GM04503 (cell line): ENCODE measurements at regions not wholly inside any gene's neighbourhood (a gene's known extent, or its start where the extent isn't known, plus 50 kb on each side); places are given as distances from the start of the nearest gene placed in this dataset.

Experiments
- DNase-seq: peaks from one replicate; pipeline ENCODE4 v3.0.0-alpha.2; 2012; ENCODE audit warnings: low read depth

GRCh38 chr4:180418819-180419531 is 1824.2 kb upstream of the TENM3 start:
- no peak for DNase-seq

GRCh38 chr4:180422989-180423711 is 1820.1 kb upstream of the TENM3 start:
- no peak for DNase-seq

GRCh38 chr4:180423712-180424057 is 1819.5 kb upstream of the TENM3 start:
- no peak for DNase-seq

GRCh38 chr4:180426938-180427337 is 1816.3 kb upstream of the TENM3 start:
- DNase-seq, result no peak

- DNase-seq, result no peak
These were observed 1812.9 kb upstream of the TENM3 start for GRCh38 chr4:180430283-180430682.

GRCh38 chr4:180434131-180434895 is 1808.9 kb upstream of the TENM3 start:
- DNase-seq, result no peak

GRCh38 chr4:180436361-180436760 is 1806.8 kb upstream of the TENM3 start:
- DNase-seq, result no peak

GRCh38 chr4:180437601-180438000 is 1805.6 kb upstream of the TENM3 start:
- no peak for DNase-seq

- no peak for DNase-seq
These were observed 1794.9 kb upstream of the TENM3 start for GRCh38 chr4:180448306-180448705.

GRCh38 chr4:180449395-180449956 is 1793.7 kb upstream of the TENM3 start:
- no peak for DNase-seq

- no peak for DNase-seq
These were observed 1788.0 kb upstream of the TENM3 start for GRCh38 chr4:180455226-180455625.

GRCh38 chr4:180456928-180457327 is 1786.3 kb upstream of the TENM3 start:
- DNase-seq, result no peak

- DNase-seq, result no peak
These were observed 1781.1 kb upstream of the TENM3 start for GRCh38 chr4:180462116-180462515.

GRCh38 chr4:180465364-180465763 is 1777.8 kb upstream of the TENM3 start:
- no peak for DNase-seq

GRCh38 chr4:180483036-180483435 is 1760.2 kb upstream of the TENM3 start:
- DNase-seq, result no peak

- DNase-seq, result no peak
These were observed 1757.8 kb upstream of the TENM3 start for GRCh38 chr4:180485407-180485806.

GRCh38 chr4:180486342-180486741 is 1756.9 kb upstream of the TENM3 start:
- DNase-seq, result no peak

- no peak for DNase-seq
These were observed 1753.4 kb upstream of the TENM3 start for GRCh38 chr4:180489787-180490186.

GRCh38 chr4:180491210-180491609 is 1752.0 kb upstream of the TENM3 start:
- DNase-seq, result no peak

GRCh38 chr4:180493299-180493698 is 1749.9 kb upstream of the TENM3 start:
- DNase-seq, result no peak

- no peak for DNase-seq
These were observed 1743.0 kb upstream of the TENM3 start for GRCh38 chr4:180500154-180500553.

GRCh38 chr4:180512801-180513475 is 1730.3 kb upstream of the TENM3 start:
- DNase-seq, result no peak
